HEK293 (cell line): ENCODE measurements at regions not wholly inside any gene's neighbourhood (a gene's known extent, or its start where the extent isn't known, plus 50 kb on each side); places are given as distances from the start of the nearest gene placed in this dataset.

ENCODE experiments used
- EGR2 ChIP-seq: fragments of 450-650 bp; formaldehyde crosslinking; IDR thresholded peaks from 2 replicates; pipeline ENCODE4 v1.5.1; 2016; ENCODE audit warnings: low read depth, missing biosample characterization, missing genetic modification characterization
- FEZF1 ChIP-seq: fragments of 450-650 bp; formaldehyde crosslinking; IDR thresholded peaks from 2 replicates; pipeline ENCODE4 v1.5.1; 2016; ENCODE audit warnings: missing biosample characterization, missing genetic modification characterization
- MZF1 ChIP-seq: fragments of 450-650 bp; formaldehyde crosslinking; IDR thresholded peaks from 2 replicates; pipeline ENCODE4 v1.5.1; 2017; ENCODE audit warnings: missing biosample characterization, missing genetic modification characterization, borderline replicate concordance
- TCF7L2 ChIP-seq: IDR thresholded peaks from 2 replicates; pipeline ENCODE4 v1.6.1; 2011; ENCODE audit warnings: low read depth, mild to moderate bottlenecking, inconsistent platforms, low read length, moderate library complexity, borderline replicate concordance
- ZNF114 ChIP-seq: fragments of 450-650 bp; formaldehyde crosslinking; IDR thresholded peaks from 2 replicates; pipeline ENCODE4 v1.5.0; 2017; ENCODE audit warnings: missing biosample characterization, missing genetic modification characterization
- ZNF157 ChIP-seq: fragments of 450-650 bp; formaldehyde crosslinking; IDR thresholded peaks from 2 replicates; pipeline ENCODE4 v1.5.1; 2016; ENCODE audit warnings: missing biosample characterization, missing genetic modification characterization
- ZNF510 ChIP-seq: fragments of 450-650 bp; formaldehyde crosslinking; IDR thresholded peaks from 2 replicates; pipeline ENCODE4 v1.5.1; 2018; ENCODE audit warnings: mild to moderate bottlenecking, missing genetic modification characterization, missing biosample characterization; ENCODE audit not compliant: insufficient replicate concordance
- ZNF707 ChIP-seq: fragments of 450-650 bp; formaldehyde crosslinking; IDR thresholded peaks from 2 replicates; pipeline ENCODE4 v1.5.1; 2016; ENCODE audit warnings: missing biosample characterization, missing genetic modification characterization
- TF ChIP-seq, protein P1 (sequence below): fragments of 450-650 bp; formaldehyde crosslinking; IDR thresholded peaks from 2 replicates; pipeline ENCODE4 v1.5.1; 2016; ENCODE audit warnings: missing biosample characterization, missing genetic modification characterization
- TF ChIP-seq, protein P2 (sequence below): fragments of 450-650 bp; formaldehyde crosslinking; IDR thresholded peaks from 2 replicates; pipeline ENCODE4 v1.5.1; 2016; ENCODE audit warnings: missing biosample characterization, missing genetic modification characterization

DNA sequence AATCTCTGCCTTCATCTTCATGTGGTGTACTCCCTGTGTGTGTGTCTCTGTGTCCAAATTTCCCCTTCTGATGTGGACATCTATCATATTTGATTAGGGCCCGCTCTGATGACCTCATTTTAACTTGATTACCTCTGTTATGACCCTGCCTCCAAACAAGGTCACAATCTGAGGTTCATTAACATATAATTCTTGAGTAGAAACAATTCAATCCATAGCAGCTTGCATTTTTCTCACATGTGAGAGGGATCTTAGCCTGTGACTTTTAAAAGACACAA lies 130.9 kb upstream of the RAB4A start:
- no peak for TF ChIP-seq ZNF707
- TF ChIP-seq MZF1 (tag by site-specific recombination), result no peak
- TF ChIP-seq ZNF157 (tag by site-specific recombination), result no peak
- TF ChIP-seq, protein P1, sequence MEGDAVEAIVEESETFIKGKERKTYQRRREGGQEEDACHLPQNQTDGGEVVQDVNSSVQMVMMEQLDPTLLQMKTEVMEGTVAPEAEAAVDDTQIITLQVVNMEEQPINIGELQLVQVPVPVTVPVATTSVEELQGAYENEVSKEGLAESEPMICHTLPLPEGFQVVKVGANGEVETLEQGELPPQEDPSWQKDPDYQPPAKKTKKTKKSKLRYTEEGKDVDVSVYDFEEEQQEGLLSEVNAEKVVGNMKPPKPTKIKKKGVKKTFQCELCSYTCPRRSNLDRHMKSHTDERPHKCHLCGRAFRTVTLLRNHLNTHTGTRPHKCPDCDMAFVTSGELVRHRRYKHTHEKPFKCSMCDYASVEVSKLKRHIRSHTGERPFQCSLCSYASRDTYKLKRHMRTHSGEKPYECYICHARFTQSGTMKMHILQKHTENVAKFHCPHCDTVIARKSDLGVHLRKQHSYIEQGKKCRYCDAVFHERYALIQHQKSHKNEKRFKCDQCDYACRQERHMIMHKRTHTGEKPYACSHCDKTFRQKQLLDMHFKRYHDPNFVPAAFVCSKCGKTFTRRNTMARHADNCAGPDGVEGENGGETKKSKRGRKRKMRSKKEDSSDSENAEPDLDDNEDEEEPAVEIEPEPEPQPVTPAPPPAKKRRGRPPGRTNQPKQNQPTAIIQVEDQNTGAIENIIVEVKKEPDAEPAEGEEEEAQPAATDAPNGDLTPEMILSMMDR, result no peak
- TF ChIP-seq EGR2, result no peak
- TF ChIP-seq, protein P2, sequence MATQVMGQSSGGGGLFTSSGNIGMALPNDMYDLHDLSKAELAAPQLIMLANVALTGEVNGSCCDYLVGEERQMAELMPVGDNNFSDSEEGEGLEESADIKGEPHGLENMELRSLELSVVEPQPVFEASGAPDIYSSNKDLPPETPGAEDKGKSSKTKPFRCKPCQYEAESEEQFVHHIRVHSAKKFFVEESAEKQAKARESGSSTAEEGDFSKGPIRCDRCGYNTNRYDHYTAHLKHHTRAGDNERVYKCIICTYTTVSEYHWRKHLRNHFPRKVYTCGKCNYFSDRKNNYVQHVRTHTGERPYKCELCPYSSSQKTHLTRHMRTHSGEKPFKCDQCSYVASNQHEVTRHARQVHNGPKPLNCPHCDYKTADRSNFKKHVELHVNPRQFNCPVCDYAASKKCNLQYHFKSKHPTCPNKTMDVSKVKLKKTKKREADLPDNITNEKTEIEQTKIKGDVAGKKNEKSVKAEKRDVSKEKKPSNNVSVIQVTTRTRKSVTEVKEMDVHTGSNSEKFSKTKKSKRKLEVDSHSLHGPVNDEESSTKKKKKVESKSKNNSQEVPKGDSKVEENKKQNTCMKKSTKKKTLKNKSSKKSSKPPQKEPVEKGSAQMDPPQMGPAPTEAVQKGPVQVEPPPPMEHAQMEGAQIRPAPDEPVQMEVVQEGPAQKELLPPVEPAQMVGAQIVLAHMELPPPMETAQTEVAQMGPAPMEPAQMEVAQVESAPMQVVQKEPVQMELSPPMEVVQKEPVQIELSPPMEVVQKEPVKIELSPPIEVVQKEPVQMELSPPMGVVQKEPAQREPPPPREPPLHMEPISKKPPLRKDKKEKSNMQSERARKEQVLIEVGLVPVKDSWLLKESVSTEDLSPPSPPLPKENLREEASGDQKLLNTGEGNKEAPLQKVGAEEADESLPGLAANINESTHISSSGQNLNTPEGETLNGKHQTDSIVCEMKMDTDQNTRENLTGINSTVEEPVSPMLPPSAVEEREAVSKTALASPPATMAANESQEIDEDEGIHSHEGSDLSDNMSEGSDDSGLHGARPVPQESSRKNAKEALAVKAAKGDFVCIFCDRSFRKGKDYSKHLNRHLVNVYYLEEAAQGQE, result no peak
- no peak for TF ChIP-seq ZNF510 (tag by site-specific recombination)
- no peak for TF ChIP-seq TCF7L2
- no peak for TF ChIP-seq ZNF114 (tag by site-specific recombination)
- no peak for TF ChIP-seq FEZF1
